SK-N-SH (cell line): ENCODE measurements at regions not wholly inside any gene's neighbourhood (a gene's known extent, or its start where the extent isn't known, plus 50 kb on each side); places are given as distances from the start of the nearest gene placed in this dataset.

Source experiments
- CTCF ChIA-PET: fragments of 300-600, 350-600 bp; formaldehyde crosslinking; extraction: SDS; loops from one replicate; lab custom pipeline; 2021; lab: Yijun Ruan, JAX
- POLR2A ChIA-PET: fragments of 350-600 bp; sonication (Branson Sonifier 250); formaldehyde crosslinking; extraction: SDS; loops from one replicate; lab custom pipeline; 2020; ENCODE audit warnings: antibody characterized with exemption, inconsistent platforms; lab: Yijun Ruan, JAX
- DNase-seq: peaks from one replicate; pipeline ENCODE4 v3.0.0; 2012
- H2AFZ ChIP-seq: fragments of 200-600 bp; sonication (generic); 2 replicates; pipeline ENCODE4 v1.8.1; 2016; ENCODE audit warnings: antibody characterized with exemption, mild to moderate bottlenecking, low read depth
- H3F3A ChIP-seq: fragments of 200-600 bp; sonication (generic); replicated peaks from 2 replicates; pipeline ENCODE3; 2016; ENCODE audit warnings: antibody characterized with exemption, mild to moderate bottlenecking; ENCODE audit not compliant: insufficient read depth
- H3K27ac ChIP-seq, 2 experiments: fragments of 200-500 bp in 1 of 2; fragments of 200-600 bp in 1 of 2; sonication (Bioruptor generic) in 1 of 2; sonication (generic), shearing (Covaris generic) in 1 of 2; 2 replicates each; pipeline versions ENCODE4 v1.5.1 to v1.6.1; 2014 to 2016; ENCODE audit warnings: low read depth in 2 of 2, inconsistent platforms in 1 of 2, low read length in 1 of 2, mild to moderate bottlenecking in 1 of 2, mixed read lengths in 1 of 2
- H3K27me3 ChIP-seq: fragments of 200-600 bp; sonication (generic), shearing (Covaris generic); 2 replicates; pipeline ENCODE4 v1.6.1; 2016; ENCODE audit warnings: mixed run types; ENCODE audit not compliant: insufficient read depth
- H3K36me3 ChIP-seq, 2 experiments: fragments of 200-500 bp in 1 of 2; fragments of 200-600 bp in 1 of 2; sonication (Bioruptor generic) in 1 of 2; sonication (generic) in 1 of 2; replicated peaks in 1 of 2; 2 replicates each; pipeline versions ENCODE3 to v1.5.1; 2014 to 2016; ENCODE audit warnings: low read length in 1 of 2, mild to moderate bottlenecking in 1 of 2; ENCODE audit not compliant: insufficient read depth in 2 of 2, control insufficient read depth in 1 of 2
- H3K4me1 ChIP-seq, 2 experiments: fragments of 200-500 bp in 1 of 2; fragments of 200-600 bp in 1 of 2; sonication (Bioruptor generic) in 1 of 2; sonication (generic), shearing (Covaris generic) in 1 of 2; 2 replicates each; pipeline versions ENCODE4 v1.5.1 to v1.6.1; 2014 to 2016; ENCODE audit warnings: low read depth in 1 of 2, low read length in 1 of 2, mixed run types in 1 of 2; ENCODE audit not compliant: insufficient read depth in 2 of 2, control insufficient read depth in 1 of 2
- H3K4me2 ChIP-seq: fragments of 200-600 bp; sonication (generic), shearing (Covaris generic); 2 replicates; pipeline ENCODE4 v1.6.1; 2017; ENCODE audit warnings: mixed run types
- H3K4me3 ChIP-seq, 2 experiments: fragments of 200-500 bp in 1 of 2; fragments of 200-600 bp in 1 of 2; sonication (Bioruptor generic) in 1 of 2; sonication (generic), shearing (Covaris generic) in 1 of 2; 2 replicates each; pipeline versions ENCODE4 v1.5.1 to v1.8.1; 2014 to 2016; ENCODE audit warnings: low read depth in 2 of 2, inconsistent platforms in 1 of 2, low read length in 1 of 2, mild to moderate bottlenecking in 1 of 2, mixed read lengths in 1 of 2, moderate library complexity in 1 of 2
- H3K79me2 ChIP-seq: fragments of 200-600 bp; sonication (generic); 2 replicates; pipeline ENCODE4 v1.8.1; 2017; ENCODE audit warnings: mild to moderate bottlenecking; ENCODE audit not compliant: insufficient read depth
- H3K9ac ChIP-seq: fragments of 200-600 bp; sonication (generic); 2 replicates; pipeline ENCODE4 v1.6.1; 2017; ENCODE audit warnings: mixed run types
- H3K9me2 ChIP-seq: fragments of 200-600 bp; sonication (generic); 2 replicates; pipeline ENCODE4 v1.6.1; 2017; ENCODE audit warnings: mixed run types
- H3K9me3 ChIP-seq: fragments of 200-600 bp; sonication (generic); 2 replicates; pipeline ENCODE4 v1.6.1; 2017; ENCODE audit warnings: mixed run types, mild to moderate bottlenecking, moderate library complexity
- H4K20me1 ChIP-seq: fragments of 200-600 bp; sonication (generic); 2 replicates; pipeline ENCODE4 v1.6.1; 2017; ENCODE audit warnings: mild to moderate bottlenecking, mixed run types; ENCODE audit not compliant: insufficient read depth
- FOSL2 ChIP-seq: IDR thresholded peaks from 2 replicates; pipeline ENCODE4 v1.4.0; 2012; ENCODE audit warnings: low read depth, mild to moderate bottlenecking, moderate library complexity, borderline replicate concordance
- FOXJ3 ChIP-seq: sonication (generic); formaldehyde crosslinking; IDR thresholded peaks from 2 replicates; pipeline ENCODE4 v1.5.1; 2020; ENCODE audit warnings: mild to moderate bottlenecking, missing genetic modification reagents
- MEF2A ChIP-seq: IDR thresholded peaks from 2 replicates; pipeline ENCODE4 v1.4.0; 2012; ENCODE audit warnings: low read depth, borderline replicate concordance
- NFIC ChIP-seq: IDR thresholded peaks from 2 replicates; pipeline ENCODE4 v1.4.0; 2012; ENCODE audit warnings: borderline replicate concordance
- NRF1 ChIP-seq: IDR thresholded peaks from 2 replicates; pipeline ENCODE4 v1.6.1; 2012; ENCODE audit warnings: low read depth, mild to moderate bottlenecking, low read length
- USF1 ChIP-seq: IDR thresholded peaks from 2 replicates; pipeline ENCODE4 v1.4.0; 2012; ENCODE audit warnings: low read depth, borderline replicate concordance
- YY1 ChIP-seq: IDR thresholded peaks from 2 replicates; pipeline ENCODE4 v1.4.0; 2012; ENCODE audit warnings: low read depth, mild to moderate bottlenecking
- ZBTB33 ChIP-seq: IDR thresholded peaks from 2 replicates; pipeline ENCODE4 v1.4.0; 2012; ENCODE audit warnings: low read depth, borderline replicate concordance
- WGBS: methylation state at CpG from one replicate; pipeline ENCODE4 v1.1.6; 2017; ENCODE audit warnings: low lambda C conversion rate; 5-methylcytosine and 5-hydroxymethylcytosine counted together
- TF ChIP-seq, protein P1 (sequence below): IDR thresholded peaks from 2 replicates; pipeline ENCODE4 v1.4.0; 2012; ENCODE audit warnings: low read depth

- H4K20me1 ChIP-seq = no peaks in the 10 kb centered on the region
- H3K4me2 ChIP-seq = no peak overlapping the region
- H3K9me3 ChIP-seq = no peaks in the 10 kb centered on the region
- TF ChIP-seq USF1 (no peak), ZBTB33 (no peak), NRF1 (no peak), FOSL2 (no peak), YY1 (no peak), MEF2A (no peak), FOXJ3 (CRISPR knock-in tag) (no peak)
- TF ChIP-seq, protein P1, sequence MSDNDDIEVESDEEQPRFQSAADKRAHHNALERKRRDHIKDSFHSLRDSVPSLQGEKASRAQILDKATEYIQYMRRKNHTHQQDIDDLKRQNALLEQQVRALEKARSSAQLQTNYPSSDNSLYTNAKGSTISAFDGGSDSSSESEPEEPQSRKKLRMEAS = no peak
- no peaks in the 10 kb centered on the region for H3K36me3 ChIP-seq
- CTCF ChIA-PET = interaction anchor here (0.6 kb wide), 1 partner anchor 363 kb away, joined by 3 read pairs; no protein-coding TSS in a partner anchor
- no peak overlapping the region for H3K27ac ChIP-seq
- H3K79me2 ChIP-seq = no peaks in the 10 kb centered on the region
- no peak overlapping the region for H2AFZ ChIP-seq
- no peaks in the 10 kb centered on the region for H3K27me3 ChIP-seq
- no peaks in the 10 kb centered on the region for H3K9me2 ChIP-seq
- H3K4me1 ChIP-seq = peaks cover 0 to under 1% of the 10 kb centered on the region in 2 experiments; a peak in 1 of 4 replicates
- POLR2A ChIA-PET = no interaction called here
- H3K4me3 ChIP-seq = no peak overlapping the region
- 88% methylated on average over 3 of the region's 3 CpGs for WGBS
- no peaks in the 10 kb centered on the region for H3F3A ChIP-seq
- H3K9ac ChIP-seq = no peak overlapping the region
- no peak for DNase-seq
These were observed 122.3 kb downstream of the SPATA31D1 start for GRCh38 chr9:82110881-82111280.

- Histone ChIP-seq H3K4me3 (no peak overlapping the region), H3F3A (no peaks in the 10 kb centered on the region), H3K36me3 (no peaks in the 10 kb centered on the region), H4K20me1 (no peaks in the 10 kb centered on the region), H3K4me1 (peaks cover 0 to 20% of the 10 kb centered on the region in 2 experiments; a peak in 2 of 4 replicates), H2AFZ (no peak overlapping the region), H3K27me3 (no peaks in the 10 kb centered on the region), H3K27ac (no peak overlapping the region), H3K9ac (no peak overlapping the region), H3K9me3 (no peaks in the 10 kb centered on the region), H3K79me2 (no peaks in the 10 kb centered on the region), H3K9me2 (no peaks in the 10 kb centered on the region), H3K4me2 (no peak overlapping the region)
- CTCF ChIA-PET = no interaction called here
- 96% methylated on average over 1 of the region's 1 CpG for WGBS
- POLR2A ChIA-PET = no interaction called here
- DNase-seq = no peak
- TF ChIP-seq NFIC = no peak
- no peak for TF ChIP-seq ZBTB33
These were observed 126.8 kb downstream of the SPATA31D1 start for GRCh38 chr9:82115331-82115730.
